ENCODE measurements at regions not wholly inside any gene's neighbourhood (a gene's known extent, or its start where the extent isn't known, plus 50 kb on each side); places are given as distances from the start of the nearest gene placed in this dataset.
A peak's percentile ranks its signal among the peaks of the same experiment; 100 is the strongest.

GRCh38 chr3:118187221-118187620, 847.4 kb downstream of the IGSF11 start:
- Mint-ChIP-seq H3K27ac (no peak overlapping the region), H3K36me3 (no peaks in the 10 kb centered on the region), H3K27me3 (no peaks in the 10 kb centered on the region), H3K4me3 (no peak overlapping the region), H3K4me1 (no peaks in the 10 kb centered on the region), H3K9me3 (peaks cover 10 to 20% (median 12%) of the 10 kb centered on the region in 5 donors)
- Histone ChIP-seq H3K36me3 (ENCODE audit: insufficient read depth, low read length) (no peaks in the 10 kb centered on the region), H3K27me3 (ENCODE audit: insufficient read depth, low read length, poor library complexity, severe bottlenecking) (no peaks in the 10 kb centered on the region), H3K4me3 (ENCODE audit: low read length) (no peak overlapping the region), H3K27ac (ENCODE audit: low read depth, low read length) (no peak overlapping the region), H3K9me3 (ENCODE audit: low read length) (no peaks in the 10 kb centered on the region), H3K4me1 (ENCODE audit: insufficient read depth, low read length) (no peaks in the 10 kb centered on the region)
- ChIA-PET POLR2A (no interaction called here), CTCF (no interaction called here)
- no peak for DNase-seq

- Histone ChIP-seq H3K27me3 (ENCODE audit: insufficient read depth, low read length, poor library complexity, severe bottlenecking) (no peaks in the 10 kb centered on the region), H3K27ac (ENCODE audit: low read depth, low read length) (no peak overlapping the region), H3K4me3 (ENCODE audit: low read length) (no peak overlapping the region), H3K4me1 (ENCODE audit: insufficient read depth, low read length) (no peaks in the 10 kb centered on the region), H3K36me3 (ENCODE audit: insufficient read depth, low read length) (no peaks in the 10 kb centered on the region), H3K9me3 (ENCODE audit: low read length) (no peaks in the 10 kb centered on the region)
- H3K27me3 Mint-ChIP-seq, result no peaks in the 10 kb centered on the region
- no peak overlapping the region for H3K4me3 Mint-ChIP-seq
- POLR2A ChIA-PET, result no interaction called here
- CTCF ChIA-PET, result no interaction called here
- H3K36me3 Mint-ChIP-seq, result peaks cover 0 to 1% (median 0%) of the 10 kb centered on the region in 3 donors
- peaks cover 20 to 47% (median 33%) of the 10 kb centered on the region in 5 donors for H3K9me3 Mint-ChIP-seq
- DNase-seq, result no peak
- no peak overlapping the region for H3K27ac Mint-ChIP-seq
- no peaks in the 10 kb centered on the region for H3K4me1 Mint-ChIP-seq
Measured at GRCh38 chr3:118196183-118196582, 838.5 kb downstream of the IGSF11 start.

- DNase-seq, result no peak
- Mint-ChIP-seq H3K9me3 (peaks cover 17 to 56% (median 27%) of the 10 kb centered on the region in 5 donors), H3K27ac (no peak overlapping the region), H3K4me3 (no peak overlapping the region), H3K27me3 (no peaks in the 10 kb centered on the region), H3K36me3 (peaks cover 0 to 1% (median 0%) of the 10 kb centered on the region in 3 donors), H3K4me1 (no peaks in the 10 kb centered on the region)
- CTCF ChIA-PET, result no interaction called here
- H3K9me3 ChIP-seq (ENCODE audit: low read length), result no peaks in the 10 kb centered on the region
- POLR2A ChIA-PET, result no interaction called here
- no peaks in the 10 kb centered on the region for H3K36me3 ChIP-seq (ENCODE audit: insufficient read depth, low read length)
- H3K4me1 ChIP-seq (ENCODE audit: insufficient read depth, low read length), result no peaks in the 10 kb centered on the region
- no peak overlapping the region for H3K4me3 ChIP-seq (ENCODE audit: low read length)
- H3K27ac ChIP-seq (ENCODE audit: low read depth, low read length), result no peak overlapping the region
- no peaks in the 10 kb centered on the region for H3K27me3 ChIP-seq (ENCODE audit: insufficient read depth, low read length, poor library complexity, severe bottlenecking)
Measured at GRCh38 chr3:118199044-118199443, 835.6 kb downstream of the IGSF11 start.

- Histone ChIP-seq H3K27me3 (ENCODE audit: insufficient read depth, low read length, poor library complexity, severe bottlenecking) (no peaks in the 10 kb centered on the region), H3K36me3 (ENCODE audit: insufficient read depth, low read length) (no peaks in the 10 kb centered on the region), H3K27ac (ENCODE audit: low read depth, low read length) (no peak overlapping the region), H3K4me3 (ENCODE audit: low read length) (no peak overlapping the region), H3K9me3 (ENCODE audit: low read length) (no peaks in the 10 kb centered on the region), H3K4me1 (ENCODE audit: insufficient read depth, low read length) (no peaks in the 10 kb centered on the region)
- H3K9me3 Mint-ChIP-seq, result peaks cover 8 to 34% (median 12%) of the 10 kb centered on the region in 5 donors
- POLR2A ChIA-PET, result no interaction called here
- CTCF ChIA-PET, result no interaction called here
- no peak overlapping the region for H3K4me3 Mint-ChIP-seq
- H3K4me1 Mint-ChIP-seq, result no peaks in the 10 kb centered on the region
- H3K36me3 Mint-ChIP-seq, result peaks cover 0 to 1% (median 0%) of the 10 kb centered on the region in 3 donors
- H3K27ac Mint-ChIP-seq, result no peak overlapping the region
- DNase-seq, result no peak
- no peaks in the 10 kb centered on the region for H3K27me3 Mint-ChIP-seq
Measured at GRCh38 chr3:118204052-118204656, 830.5 kb downstream of the IGSF11 start.

- Histone ChIP-seq H3K27me3 (ENCODE audit: insufficient read depth, low read length, poor library complexity, severe bottlenecking) (no peaks in the 10 kb centered on the region), H3K9me3 (ENCODE audit: low read length) (no peaks in the 10 kb centered on the region), H3K36me3 (ENCODE audit: insufficient read depth, low read length) (no peaks in the 10 kb centered on the region), H3K27ac (ENCODE audit: low read depth, low read length) (no peak overlapping the region), H3K4me1 (ENCODE audit: insufficient read depth, low read length) (no peaks in the 10 kb centered on the region), H3K4me3 (ENCODE audit: low read length) (no peak overlapping the region)
- H3K27ac Mint-ChIP-seq, result no peak overlapping the region
- POLR2A ChIA-PET, result no interaction called here
- H3K4me1 Mint-ChIP-seq, result no peaks in the 10 kb centered on the region
- CTCF ChIA-PET, result no interaction called here
- H3K9me3 Mint-ChIP-seq, result peaks cover 0 to 20% (median 6%) of the 10 kb centered on the region in 5 donors
- H3K27me3 Mint-ChIP-seq, result no peaks in the 10 kb centered on the region
- H3K36me3 Mint-ChIP-seq, result no peaks in the 10 kb centered on the region
- DNase-seq, result no peak
- H3K4me3 Mint-ChIP-seq, result no peak overlapping the region
Measured at GRCh38 chr3:118207271-118207670, 827.4 kb downstream of the IGSF11 start.

GRCh38 chr3:118208642-118209041, 826.0 kb downstream of the IGSF11 start:
- POLR2A ChIA-PET, result no interaction called here
- Mint-ChIP-seq H3K4me3 (no peak overlapping the region), H3K27ac (no peak overlapping the region), H3K36me3 (peaks cover 0 to under 1% (median 0%) of the 10 kb centered on the region in 3 donors), H3K9me3 (peaks cover under 1 to 13% (median 7%) of the 10 kb centered on the region in 5 donors), H3K4me1 (no peaks in the 10 kb centered on the region), H3K27me3 (no peaks in the 10 kb centered on the region)
- no peaks in the 10 kb centered on the region for H3K27me3 ChIP-seq (ENCODE audit: insufficient read depth, low read length, poor library complexity, severe bottlenecking)
- CTCF ChIA-PET, result no interaction called here
- no peak overlapping the region for H3K4me3 ChIP-seq (ENCODE audit: low read length)
- H3K27ac ChIP-seq (ENCODE audit: low read depth, low read length), result no peak overlapping the region
- H3K36me3 ChIP-seq (ENCODE audit: insufficient read depth, low read length), result no peaks in the 10 kb centered on the region
- no peaks in the 10 kb centered on the region for H3K9me3 ChIP-seq (ENCODE audit: low read length)
- no peaks in the 10 kb centered on the region for H3K4me1 ChIP-seq (ENCODE audit: insufficient read depth, low read length)
- DNase-seq, result no peak

GRCh38 chr3:118213892-118214291, 820.8 kb downstream of the IGSF11 start:
- no peaks in the 10 kb centered on the region for H3K36me3 ChIP-seq (ENCODE audit: insufficient read depth, low read length)
- POLR2A ChIA-PET, result no interaction called here
- Mint-ChIP-seq H3K9me3 (peaks cover 0 to 18% (median 6%) of the 10 kb centered on the region in 5 donors), H3K4me3 (no peak overlapping the region), H3K4me1 (no peaks in the 10 kb centered on the region), H3K36me3 (peaks cover 0 to 3% (median 0%) of the 10 kb centered on the region in 3 donors), H3K27me3 (no peaks in the 10 kb centered on the region), H3K27ac (no peak overlapping the region)
- H3K27ac ChIP-seq (ENCODE audit: low read depth, low read length), result no peak overlapping the region
- no peaks in the 10 kb centered on the region for H3K27me3 ChIP-seq (ENCODE audit: insufficient read depth, low read length, poor library complexity, severe bottlenecking)
- H3K4me3 ChIP-seq (ENCODE audit: low read length), result no peak overlapping the region
- no peaks in the 10 kb centered on the region for H3K9me3 ChIP-seq (ENCODE audit: low read length)
- CTCF ChIA-PET, result no interaction called here
- no peak for DNase-seq
- no peaks in the 10 kb centered on the region for H3K4me1 ChIP-seq (ENCODE audit: insufficient read depth, low read length)

GRCh38 chr3:118226206-118226605, 808.4 kb downstream of the IGSF11 start:
- no peaks in the 10 kb centered on the region for H3K4me1 Mint-ChIP-seq

More at GRCh38 chr3:118226206-118226605, 808.4 kb downstream of the IGSF11 start:
- POLR2A ChIA-PET, result no interaction called here
- H3K4me1 ChIP-seq (ENCODE audit: insufficient read depth, low read length), result no peaks in the 10 kb centered on the region
- peak overlapping the region in 1 of 7 donors; percentile 6 for H3K4me3 Mint-ChIP-seq
- no peaks in the 10 kb centered on the region for H3K27me3 ChIP-seq (ENCODE audit: insufficient read depth, low read length, poor library complexity, severe bottlenecking)
- H3K36me3 ChIP-seq (ENCODE audit: insufficient read depth, low read length), result no peaks in the 10 kb centered on the region
- no peak overlapping the region for H3K27ac Mint-ChIP-seq
- H3K9me3 Mint-ChIP-seq, result peaks cover 2 to 29% (median 10%) of the 10 kb centered on the region in 5 donors
- DNase-seq, result no peak
- H3K4me3 ChIP-seq (ENCODE audit: low read length), result no peak overlapping the region
- H3K9me3 ChIP-seq (ENCODE audit: low read length), result no peaks in the 10 kb centered on the region
- H3K36me3 Mint-ChIP-seq, result no peaks in the 10 kb centered on the region
- CTCF ChIA-PET, result no interaction called here
- H3K27me3 Mint-ChIP-seq, result no peaks in the 10 kb centered on the region
- H3K27ac ChIP-seq (ENCODE audit: low read depth, low read length), result no peak overlapping the region

Data from CD8-positive, alpha-beta memory T cell (primary cell).